MM.1S (cell line): ENCODE measurements at regions not wholly inside any gene's neighbourhood (a gene's known extent, or its start where the extent isn't known, plus 50 kb on each side); places are given as distances from the start of the nearest gene placed in this dataset.

Source experiments
- DNase-seq: peaks from one replicate; pipeline ENCODE4 v3.0.0-alpha.2; 2015
- H2AFZ ChIP-seq: fragments of 300-600 bp; sonication (generic); 2 replicates; pipeline ENCODE4 v1.6.0; 2016; ENCODE audit warnings: antibody characterized with exemption, low read length
- H3F3A ChIP-seq: fragments of 300-600 bp; sonication (generic); 2 replicates; pipeline ENCODE4 v1.6.1; 2016; ENCODE audit warnings: mild to moderate bottlenecking, antibody characterized with exemption, low read length, moderate library complexity, mixed read lengths; ENCODE audit not compliant: insufficient read depth
- H3K27ac ChIP-seq: fragments of 300-600 bp; sonication (generic); 2 replicates; pipeline ENCODE4 v1.5.1; 2016; ENCODE audit warnings: mild to moderate bottlenecking, low read length
- H3K27me3 ChIP-seq: fragments of 300-600 bp; sonication (generic); replicated peaks from 2 replicates; pipeline ENCODE4 v1.6.0; 2016; ENCODE audit warnings: low read length; ENCODE audit not compliant: insufficient read depth
- H3K36me3 ChIP-seq: fragments of 300-600 bp; sonication (generic); replicated peaks from 2 replicates; pipeline ENCODE4 v1.6.1; 2016; ENCODE audit warnings: mild to moderate bottlenecking, low read length, mixed read lengths; ENCODE audit not compliant: insufficient read depth
- H3K4me1 ChIP-seq: fragments of 300-600 bp; sonication (generic); 2 replicates; pipeline ENCODE4 v1.6.1; 2016; ENCODE audit warnings: low read length, mixed read lengths
- H3K4me2 ChIP-seq: fragments of 300-600 bp; sonication (generic); 2 replicates; pipeline ENCODE4 v1.6.0; 2016; ENCODE audit warnings: low read depth, low read length
- H3K4me3 ChIP-seq: fragments of 300-600 bp; sonication (generic); 2 replicates; pipeline ENCODE4 v1.5.1; 2016; ENCODE audit warnings: low read length, mixed read lengths
- H3K79me2 ChIP-seq: fragments of 300-600 bp; sonication (generic); 2 replicates; pipeline ENCODE4 v1.6.1; 2016; ENCODE audit warnings: mixed run types, low read length, mixed read lengths
- H3K9ac ChIP-seq: fragments of 300-600 bp; sonication (generic); 2 replicates; pipeline ENCODE4 v1.6.1; 2016; ENCODE audit warnings: low read length, mixed read lengths
- H3K9me2 ChIP-seq: fragments of 300-600 bp; sonication (generic); replicated peaks from 2 replicates; pipeline ENCODE4 v1.6.1; 2016; ENCODE audit warnings: mild to moderate bottlenecking, low read length, mixed read lengths; ENCODE audit not compliant: insufficient read depth
- H3K9me3 ChIP-seq: fragments of 300-600 bp; sonication (generic); replicated peaks from 2 replicates; pipeline ENCODE4 v1.6.1; 2016; ENCODE audit warnings: mild to moderate bottlenecking, low read length, mixed read lengths; ENCODE audit not compliant: insufficient read depth
- H4K20me1 ChIP-seq: fragments of 300-600 bp; sonication (generic); 2 replicates; pipeline ENCODE4 v1.6.1; 2016; ENCODE audit warnings: mild to moderate bottlenecking, low read length, moderate library complexity, mixed read lengths; ENCODE audit not compliant: insufficient read depth
- CTCF ChIP-seq: fragments of 300-600 bp; sonication (generic); IDR thresholded peaks from 2 replicates; pipeline ENCODE4 v1.5.1; 2016; ENCODE audit warnings: antibody characterized with exemption, low read length, mixed read lengths
- EZH2 ChIP-seq: fragments of 300-600 bp; sonication (generic); optimal IDR thresholded peaks from 2 replicates; pipeline ENCODE3; 2017; ENCODE audit warnings: low read depth, mild to moderate bottlenecking, antibody characterized with exemption, low read length, mixed read lengths
- EZH2phosphoT487 ChIP-seq: fragments of 300-600 bp; sonication (generic); IDR thresholded peaks from 2 replicates; pipeline ENCODE4 v1.6.1; 2018; ENCODE audit warnings: antibody characterized with exemption, low read length

GRCh38 chr2:150417278-150417677 is 70.2 kb downstream of the RND3 start:
- Histone ChIP-seq H3K27ac (no peak overlapping the region), H3K27me3 (no peaks in the 10 kb centered on the region), H3K4me3 (no peak overlapping the region), H3F3A (no peaks in the 10 kb centered on the region), H3K9me3 (no peaks in the 10 kb centered on the region), H2AFZ (no peak overlapping the region), H3K9ac (no peak overlapping the region), H4K20me1 (no peaks in the 10 kb centered on the region), H3K9me2 (no peaks in the 10 kb centered on the region; the same call in 1 of the 2 replicates), H3K4me1 (0 out of 2 replicates have a peak, but pooled peaks cover 5% of the 10 kb centered on the region), H3K79me2 (no peaks in the 10 kb centered on the region), H3K36me3 (no peaks in the 10 kb centered on the region), H3K4me2 (no peak overlapping the region)
- TF ChIP-seq EZH2 (no peak), EZH2phosphoT487 (no peak), CTCF (no peak)
- no peak for DNase-seq

- Histone ChIP-seq H3K79me2 (no peaks in the 10 kb centered on the region), H3F3A (no peaks in the 10 kb centered on the region), H3K36me3 (no peaks in the 10 kb centered on the region), H3K9ac (no peak overlapping the region), H3K4me1 (0 out of 2 replicates have a peak, but pooled peaks cover 5% of the 10 kb centered on the region), H3K4me3 (no peak overlapping the region), H3K9me2 (no peaks in the 10 kb centered on the region; the same call in 1 of the 2 replicates), H3K27ac (no peak overlapping the region), H2AFZ (no peak overlapping the region), H3K4me2 (no peak overlapping the region), H3K27me3 (no peaks in the 10 kb centered on the region), H4K20me1 (no peaks in the 10 kb centered on the region), H3K9me3 (no peaks in the 10 kb centered on the region)
- no peak for DNase-seq
- TF ChIP-seq CTCF = no peak
- TF ChIP-seq EZH2phosphoT487 = no peak
- no peak for TF ChIP-seq EZH2
These were observed 72.4 kb downstream of the RND3 start for GRCh38 chr2:150415022-150415421.

GRCh38 chr2:150413910-150414309 is 73.6 kb downstream of the RND3 start:
- no peaks in the 10 kb centered on the region for H4K20me1 ChIP-seq
- TF ChIP-seq EZH2 (no peak), EZH2phosphoT487 (no peak), CTCF (no peak)
- no peak overlapping the region for H3K9ac ChIP-seq
- H3K9me3 ChIP-seq = no peaks in the 10 kb centered on the region
- no peaks in the 10 kb centered on the region for H3K27me3 ChIP-seq
- no peak overlapping the region for H3K4me2 ChIP-seq
- H3K79me2 ChIP-seq = no peaks in the 10 kb centered on the region
- H2AFZ ChIP-seq = no peak overlapping the region
- no peak overlapping the region for H3K27ac ChIP-seq
- no peak for DNase-seq
- no peaks in the 10 kb centered on the region for H3F3A ChIP-seq
- H3K4me3 ChIP-seq = no peak overlapping the region
- 0 out of 2 replicates have a peak, but pooled peaks cover 5% of the 10 kb centered on the region for H3K4me1 ChIP-seq
- H3K36me3 ChIP-seq = no peaks in the 10 kb centered on the region
- H3K9me2 ChIP-seq = no peaks in the 10 kb centered on the region; the same call in 1 of the 2 replicates
